ENCODE measurements at regions not wholly inside any gene's neighbourhood (a gene's known extent, or its start where the extent isn't known, plus 50 kb on each side); places are given as distances from the start of the nearest gene placed in this dataset.
A peak's percentile ranks its signal among the peaks of the same experiment; 100 is the strongest.
"Not testable (repeated sequence)": the region's sequence is repeated elsewhere in the genome, so short reads cannot be mapped to it uniquely, and the experiment has no call there.

DNA sequence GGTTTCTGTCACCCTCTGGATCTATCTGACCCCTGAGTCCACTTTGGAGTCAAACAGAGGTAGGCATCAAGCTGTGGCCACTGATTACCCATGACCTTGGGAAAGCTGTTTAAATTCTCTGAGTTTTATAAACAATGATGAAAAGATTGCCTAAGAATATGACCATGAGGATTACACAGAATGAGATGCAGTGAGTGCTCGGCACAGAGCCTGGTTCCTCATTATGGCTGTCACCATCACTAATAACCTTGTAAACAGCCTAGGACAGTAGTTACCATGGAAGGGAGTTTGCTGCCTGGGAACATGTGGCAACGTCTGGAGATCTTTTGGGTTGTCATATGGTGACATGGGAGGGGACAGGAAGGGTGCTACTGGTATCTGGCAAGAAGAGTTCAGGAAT lies 248.3 kb upstream of the KAZN start:
- intact Hi-C loops (cut with DNase I): no loop called here
- Histone ChIP-seq H3K27me3 (peaks cover 0 to 5% (median 0%) of the 10 kb centered on the region in 7 donors), H3K27ac (no peak overlapping the region), H3K4me3 (no peak overlapping the region), H3K9me3 (peaks cover 0 to 28% (median 0%) of the 10 kb centered on the region in 11 donors), H3K36me3 (no peaks in the 10 kb centered on the region), H3K4me1 (no peaks in the 10 kb centered on the region)
- DNase-seq (no peak), ATAC-seq (no peak)
- WGBS, 2 donors: 72 to 74% methylated on average over 2 of the region's 2 CpGs
- TF ChIP-seq, protein P1, sequence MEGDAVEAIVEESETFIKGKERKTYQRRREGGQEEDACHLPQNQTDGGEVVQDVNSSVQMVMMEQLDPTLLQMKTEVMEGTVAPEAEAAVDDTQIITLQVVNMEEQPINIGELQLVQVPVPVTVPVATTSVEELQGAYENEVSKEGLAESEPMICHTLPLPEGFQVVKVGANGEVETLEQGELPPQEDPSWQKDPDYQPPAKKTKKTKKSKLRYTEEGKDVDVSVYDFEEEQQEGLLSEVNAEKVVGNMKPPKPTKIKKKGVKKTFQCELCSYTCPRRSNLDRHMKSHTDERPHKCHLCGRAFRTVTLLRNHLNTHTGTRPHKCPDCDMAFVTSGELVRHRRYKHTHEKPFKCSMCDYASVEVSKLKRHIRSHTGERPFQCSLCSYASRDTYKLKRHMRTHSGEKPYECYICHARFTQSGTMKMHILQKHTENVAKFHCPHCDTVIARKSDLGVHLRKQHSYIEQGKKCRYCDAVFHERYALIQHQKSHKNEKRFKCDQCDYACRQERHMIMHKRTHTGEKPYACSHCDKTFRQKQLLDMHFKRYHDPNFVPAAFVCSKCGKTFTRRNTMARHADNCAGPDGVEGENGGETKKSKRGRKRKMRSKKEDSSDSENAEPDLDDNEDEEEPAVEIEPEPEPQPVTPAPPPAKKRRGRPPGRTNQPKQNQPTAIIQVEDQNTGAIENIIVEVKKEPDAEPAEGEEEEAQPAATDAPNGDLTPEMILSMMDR (IDR thresholded peaks at IDR 0.05): no peak

DNA sequence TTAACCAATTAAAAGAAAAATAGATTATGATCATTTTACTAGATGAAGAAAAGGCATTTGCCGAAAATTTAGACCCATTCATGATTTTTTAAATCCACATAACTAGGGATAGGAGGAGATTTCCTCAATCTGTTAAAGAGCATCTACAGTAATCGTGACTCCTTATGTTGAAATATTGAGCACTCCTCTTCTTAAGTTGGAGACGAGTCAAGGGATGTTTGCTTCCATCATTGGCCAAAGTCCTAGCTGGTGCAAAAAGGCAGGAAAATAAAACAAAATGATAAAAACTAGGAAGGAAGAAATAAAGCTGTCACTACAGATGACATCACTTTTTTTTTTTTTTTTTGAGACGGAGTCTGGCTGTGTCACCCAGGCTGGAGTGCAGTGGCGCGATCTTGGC lies 245.6 kb upstream of the KAZN start:
- no peak for ATAC-seq
- Histone ChIP-seq H3K4me3 (no peak overlapping the region), H3K27me3 (peaks cover 0 to 4% (median 0%) of the 10 kb centered on the region in 7 donors), H3K4me1 (no peaks in the 10 kb centered on the region), H3K27ac (no peak overlapping the region), H3K36me3 (no peaks in the 10 kb centered on the region), H3K9me3 (peaks cover 0 to 48% (median 0%) of the 10 kb centered on the region in 11 donors)
- no peak for DNase-seq
- WGBS, 2 donors: 78 to 81% methylated on average over 6 of the region's 6 CpGs
- TF ChIP-seq, protein P1 (IDR thresholded peaks at IDR 0.05): no peak
- intact Hi-C loops (cut with DNase I): no loop called here

DNA sequence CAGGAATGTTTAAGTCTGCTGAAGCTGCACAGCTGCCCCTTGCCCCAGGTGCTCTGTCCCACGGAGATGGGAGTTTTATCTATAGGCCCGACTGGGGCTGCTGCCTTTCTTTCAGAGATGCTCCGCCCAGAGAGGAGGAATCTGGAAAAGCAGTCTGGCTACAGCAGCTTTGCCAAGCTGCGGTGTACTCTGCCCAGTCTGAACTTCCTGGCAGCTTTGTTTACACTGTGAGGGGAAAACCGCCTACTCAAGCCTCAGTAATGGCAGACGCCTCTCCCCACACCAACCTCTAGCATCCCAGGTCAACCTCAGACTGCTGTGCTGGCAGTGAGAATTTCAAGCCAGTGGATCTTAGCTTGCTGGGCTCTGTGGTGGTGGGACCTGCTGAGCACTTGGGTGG lies 237.5 kb upstream of the KAZN start:
- DNase-seq; H3K27ac ChIP-seq; H3K4me3 ChIP-seq; H3K36me3 ChIP-seq; H3K4me1 ChIP-seq; ATAC-seq; intact Hi-C loops (cut with DNase I): not testable (repeated sequence)
- Histone ChIP-seq H3K27me3 (peaks cover 0 to 13% (median 0%) of the 10 kb centered on the region in 7 donors), H3K9me3 (peaks cover 0 to 69% (median 4%) of the 10 kb centered on the region in 11 donors)
- WGBS, 2 donors: 35 to 44% methylated on average over 6 of the region's 6 CpGs

DNA sequence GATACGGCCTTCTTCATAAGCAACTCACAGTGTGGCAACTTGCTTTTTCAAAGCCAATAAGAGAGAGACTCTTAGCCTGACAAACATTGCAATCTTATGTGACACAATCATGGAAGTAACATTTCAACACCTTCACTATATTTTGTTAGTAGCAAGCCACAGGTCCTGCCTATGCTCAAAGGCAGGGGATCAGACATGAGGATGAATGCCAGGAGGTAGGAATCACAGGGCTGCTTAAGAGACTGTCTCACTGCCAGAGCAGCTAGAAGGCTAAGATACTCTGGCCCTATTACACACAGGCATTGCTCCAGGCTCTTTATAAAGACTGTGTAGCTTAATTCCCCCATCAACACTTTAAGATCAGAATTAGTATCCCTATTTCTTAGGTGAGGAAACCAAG lies 236.2 kb upstream of the KAZN start:
- Histone ChIP-seq H3K9me3 (peaks cover 0 to 57% (median 4%) of the 10 kb centered on the region in 11 donors), H3K4me3 (no peak overlapping the region), H3K27me3 (peaks cover 0 to 22% (median 7%) of the 10 kb centered on the region in 7 donors), H3K27ac (no peak overlapping the region), H3K4me1 (peaks cover 0 to 13% (median 7%) of the 10 kb centered on the region in 9 donors), H3K36me3 (no peaks in the 10 kb centered on the region)
- TF ChIP-seq, protein P1 (IDR thresholded peaks at IDR 0.05): no peak
- intact Hi-C loops (cut with DNase I): no loop called here
- no peak for DNase-seq
- WGBS, 2 donors: 67 to 76% methylated on average over 1 of the region's 1 CpG
- ATAC-seq: peak in 1 of 8 donors; percentile 47

DNA sequence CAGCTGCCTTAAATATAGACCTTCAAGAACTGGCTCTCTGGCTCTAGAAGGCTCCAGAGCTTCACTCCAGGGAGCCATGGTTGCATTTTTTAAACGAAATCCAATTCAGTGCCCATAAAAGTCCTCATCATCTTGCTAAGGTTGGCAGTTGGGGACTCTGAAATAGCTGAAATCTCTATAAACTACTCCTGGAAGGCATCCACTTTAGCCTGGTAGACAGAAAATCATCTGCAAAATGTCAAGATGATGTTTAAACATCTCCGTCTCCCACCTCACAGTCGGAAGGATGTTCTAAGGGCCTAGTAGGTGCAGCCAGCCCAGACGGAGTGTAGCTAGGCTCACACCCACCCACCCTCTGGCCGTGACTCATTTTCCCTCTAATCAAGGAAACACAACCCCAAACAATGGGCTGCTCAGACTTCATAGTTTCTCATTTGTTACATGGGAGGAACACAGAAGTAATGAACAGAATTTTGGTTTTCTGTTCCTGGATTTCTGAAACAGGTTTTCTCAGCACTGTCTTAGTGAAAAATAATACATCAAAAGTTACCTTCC lies 235.4 kb upstream of the KAZN start:
- intact Hi-C loops (cut with DNase I): no loop called here
- Histone ChIP-seq H3K4me3 (no peak overlapping the region), H3K27me3 (peaks cover 0 to 30% (median 10%) of the 10 kb centered on the region in 7 donors), H3K9me3 (peaks cover 0 to 49% (median 3%) of the 10 kb centered on the region in 11 donors), H3K27ac (peak overlapping the region in 1 of 10 donors; percentile 19), H3K4me1 (peaks cover 0 to 13% (median 7%) of the 10 kb centered on the region in 9 donors), H3K36me3 (no peaks in the 10 kb centered on the region)
- TF ChIP-seq, protein P1 (IDR thresholded peaks at IDR 0.05): no peak
- no peak for ATAC-seq
- 46 to 50% methylated on average over 5 of the region's 5 CpGs for WGBS, 2 donors
- DNase-seq: no peak

Data from heart right ventricle (tissue), 16 donors.